Upper lobe of left lung (tissue), 6 donors: ENCODE measurements at regions not wholly inside any gene's neighbourhood (a gene's known extent, or its start where the extent isn't known, plus 50 kb on each side); places are given as distances from the start of the nearest gene placed in this dataset.

ENCODE experiments used
- ATAC-seq, 2 donors: fragments of 200-7000 bp; cut with Tn5 transposase; one replicate each; pipeline ENCODE4 v1.9.1; 2022; ENCODE audit warnings: mild to moderate bottlenecking in 2 of 2, moderate library complexity in 2 of 2; ENCODE audit not compliant: low FRiP score in 2 of 2
- DNase-seq, 2 donors: peaks; one replicate each; pipeline ENCODE4 v3.0.0-alpha.2; 2019 to 2020
- H3K27ac ChIP-seq, 4 donors: fragments of 200-600 bp; sonication (generic); one replicate each; pipeline ENCODE4 v1.5.1; 2016 to 2019
- H3K27me3 ChIP-seq, 4 donors: fragments of 200-600 bp; sonication (generic); one replicate each; pipeline ENCODE4 v1.5.1; 2017 to 2019
- H3K36me3 ChIP-seq, 4 donors: fragments of 200-600 bp; sonication (generic); one replicate each; pipeline ENCODE4 v1.5.1; 2016 to 2019
- H3K4me1 ChIP-seq, 4 donors: fragments of 200-600 bp; sonication (generic); one replicate each; pipeline ENCODE4 v1.5.1; 2018 to 2019
- H3K4me3 ChIP-seq, 4 donors: fragments of 200-600 bp; sonication (generic); one replicate each; pipeline ENCODE4 v1.5.1; 2017 to 2019; ENCODE audit warnings: mild to moderate bottlenecking in 2 of 4, moderate library complexity in 1 of 4
- H3K9me3 ChIP-seq, 4 donors: fragments of 200-600 bp; sonication (generic); one replicate each; pipeline ENCODE4 v1.5.1; 2018 to 2019
- CTCF ChIP-seq, 6 experiments: fragments of 450-650 bp in 4 of 6; fragments of 200-600 bp in 2 of 6; sonication (generic) in 2 of 6; IDR thresholded peaks; one replicate each; pipeline ENCODE4 v1.5.1; 2016 to 2019; ENCODE audit warnings: antibody characterized with exemption in 6 of 6
- EP300 ChIP-seq, 4 donors: sonication (generic); formaldehyde crosslinking; IDR thresholded peaks; one replicate each; pipeline ENCODE4 v1.5.1; 2017; ENCODE audit warnings: antibody characterized with exemption in 4 of 4, control low read depth in 2 of 4
- POLR2A ChIP-seq, 4 donors: fragments of 450-650 bp; IDR thresholded peaks; one replicate each; pipeline ENCODE4 v1.5.1; 2016 to 2017; ENCODE audit warnings: antibody characterized with exemption in 4 of 4, mild to moderate bottlenecking in 2 of 4
- POLR2AphosphoS5 ChIP-seq, 2 donors: sonication (generic); formaldehyde crosslinking; IDR thresholded peaks; one replicate each; pipeline ENCODE4 v1.5.1; 2017; ENCODE audit warnings: antibody characterized with exemption in 2 of 2
- WGBS, 2 donors: methylation state at CpG; one replicate each; pipeline ENCODE4 v1.1.5; 2017 to 2018; 5-methylcytosine and 5-hydroxymethylcytosine counted together
- donor health status: DM: no; HTN: no; CAD: no; lungs with moderate emphysema.
- donor health status: DM: no; HTN: yes; CAD: no; lungs with severe emphysema.

GRCh38 chr3:64971602-64972001, 283.8 kb upstream of the ADAMTS9 start:
- DNase-seq (no peak), ATAC-seq (no peak)
- 26 to 83% methylated on average over 1 of the region's 1 CpG for WGBS, 2 donors
- no peak overlapping the region for H3K4me3 ChIP-seq
- H3K27ac ChIP-seq, result no peak overlapping the region
- H3K9me3 ChIP-seq, result no peaks in the 10 kb centered on the region
- no peaks in the 10 kb centered on the region for H3K27me3 ChIP-seq
- H3K4me1 ChIP-seq, result no peaks in the 10 kb centered on the region
- TF ChIP-seq EP300 (IDR thresholded peaks at IDR 0.05), result no peak
- no peak for TF ChIP-seq CTCF (IDR thresholded peaks at IDR 0.05)
- no peak for TF ChIP-seq POLR2AphosphoS5 (IDR thresholded peaks at IDR 0.05)
- no peak for TF ChIP-seq POLR2A (IDR thresholded peaks at IDR 0.05)
- peaks cover 0 to 6% (median 0%) of the 10 kb centered on the region in 4 donors for H3K36me3 ChIP-seq

- TF ChIP-seq POLR2AphosphoS5 (IDR thresholded peaks at IDR 0.05), result no peak
- no peak for TF ChIP-seq EP300 (IDR thresholded peaks at IDR 0.05)
- TF ChIP-seq POLR2A (IDR thresholded peaks at IDR 0.05), result no peak
- no peak for TF ChIP-seq CTCF (IDR thresholded peaks at IDR 0.05)
- no peak overlapping the region for H3K27ac ChIP-seq
- no peaks in the 10 kb centered on the region for H3K27me3 ChIP-seq
- H3K4me3 ChIP-seq, result no peak overlapping the region
- H3K36me3 ChIP-seq, result peaks cover 0 to 6% (median 0%) of the 10 kb centered on the region in 4 donors
- ATAC-seq, result no peak
- H3K9me3 ChIP-seq, result no peaks in the 10 kb centered on the region
- no peaks in the 10 kb centered on the region for H3K4me1 ChIP-seq
- 91% methylated on average over 3 of the region's 3 CpGs for WGBS, 2 donors
- DNase-seq, result no peak
Measured at GRCh38 chr3:64970634-64971033, 282.8 kb upstream of the ADAMTS9 start.

GRCh38 chr3:64961301-64961700, 273.5 kb upstream of the ADAMTS9 start:
- no peak for DNase-seq
- ATAC-seq, result no peak
- Histone ChIP-seq H3K4me3 (no peak overlapping the region), H3K27me3 (no peaks in the 10 kb centered on the region), H3K36me3 (no peaks in the 10 kb centered on the region), H3K4me1 (peaks cover 0 to 17% (median 3%) of the 10 kb centered on the region in 4 donors), H3K27ac (no peak overlapping the region), H3K9me3 (no peaks in the 10 kb centered on the region)
- TF ChIP-seq POLR2AphosphoS5 (IDR thresholded peaks at IDR 0.05) (no peak), EP300 (IDR thresholded peaks at IDR 0.05) (no peak), POLR2A (IDR thresholded peaks at IDR 0.05) (no peak), CTCF (IDR thresholded peaks at IDR 0.05) (no peak)

GRCh38 chr3:64958199-64958843, 270.5 kb upstream of the ADAMTS9 start:
- peaks cover 8 to 27% (median 14%) of the 10 kb centered on the region in 4 donors for H3K4me1 ChIP-seq
- DNase-seq (no peak), ATAC-seq (peak in 1 of 2 donors; percentile 77)
- H3K36me3 ChIP-seq, result no peaks in the 10 kb centered on the region
- H3K27me3 ChIP-seq, result no peaks in the 10 kb centered on the region
- WGBS, 2 donors, result 72 to 81% methylated on average over 3 of the region's 3 CpGs
- no peak overlapping the region for H3K27ac ChIP-seq
- TF ChIP-seq POLR2AphosphoS5 (IDR thresholded peaks at IDR 0.05) (no peak), EP300 (IDR thresholded peaks at IDR 0.05) (no peak), POLR2A (IDR thresholded peaks at IDR 0.05) (no peak), CTCF (IDR thresholded peaks at IDR 0.05) (no peak)
- no peak overlapping the region for H3K4me3 ChIP-seq
- H3K9me3 ChIP-seq, result no peaks in the 10 kb centered on the region
